ENCODE measurements at regions not wholly inside any gene's neighbourhood (a gene's known extent, or its start where the extent isn't known, plus 50 kb on each side); places are given as distances from the start of the nearest gene placed in this dataset.

GRCh38 chr3:28844298-28845005, 436.4 kb upstream of the RBMS3 start:
- no peak overlapping the region for H3K4me3 ChIP-seq (ENCODE audit: low read length)
- H4K20me1 ChIP-seq (ENCODE audit: low read length) = no peaks in the 10 kb centered on the region
- ChIA-PET CTCF (no interaction called here), POLR2A (ENCODE audit: unreplicated experiment) (no interaction called here)
- H3K27ac ChIP-seq (ENCODE audit: low read length) = no peak overlapping the region
- no peak overlapping the region for H3K9ac ChIP-seq (ENCODE audit: low read length)
- no peaks in the 10 kb centered on the region for H3K9me3 ChIP-seq (ENCODE audit: low read length)
- no peaks in the 10 kb centered on the region for H3F3A ChIP-seq (ENCODE audit: low read length, unreplicated experiment)
- DNase-seq (no peak), ATAC-seq (no peak)
- no peak overlapping the region for H3K4me2 ChIP-seq (ENCODE audit: low read length)
- peaks cover 6% of the 10 kb centered on the region; the same call in 1 of the 2 replicates for H3K27me3 ChIP-seq (ENCODE audit: low read length)
- H2AFZ ChIP-seq (ENCODE audit: low read length) = no peak overlapping the region
- no TSS peak for BruUV-seq (replicated peaks)
- no peaks in the 10 kb centered on the region for H3K79me2 ChIP-seq (ENCODE audit: low read length)
- no peaks in the 10 kb centered on the region for H3K4me1 ChIP-seq (ENCODE audit: insufficient read depth, low read length)
- H3K36me3 ChIP-seq (ENCODE audit: low read depth, low read length) = no peaks in the 10 kb centered on the region
- H3K9me2 ChIP-seq (replicated peaks; ENCODE audit: low read length) = no peaks in the 10 kb centered on the region
- intact Hi-C loops (cut with micrococcal nuclease) = no loop called here
- TF ChIP-seq EZH2phosphoT487 (IDR thresholded peaks at IDR 0.05; ENCODE audit: borderline replicate concordance, low read length) (no peak), CTCF (conservative IDR thresholded peaks at IDR 0.05; ENCODE audit: low read depth, low read length) (no peak), EZH2 (IDR thresholded peaks at IDR 0.05; ENCODE audit: low read length, unreplicated experiment) (no peak)

GRCh38 chr3:28845006-28845324, 435.9 kb upstream of the RBMS3 start:
- H3K4me1 ChIP-seq (ENCODE audit: insufficient read depth, low read length) = no peaks in the 10 kb centered on the region
- no peaks in the 10 kb centered on the region for H3F3A ChIP-seq (ENCODE audit: low read length, unreplicated experiment)
- intact Hi-C loops (cut with micrococcal nuclease) = no loop called here
- ChIA-PET CTCF (no interaction called here), POLR2A (ENCODE audit: unreplicated experiment) (no interaction called here)
- H3K9ac ChIP-seq (ENCODE audit: low read length) = no peak overlapping the region
- no peak overlapping the region for H3K27ac ChIP-seq (ENCODE audit: low read length)
- H3K4me2 ChIP-seq (ENCODE audit: low read length) = no peak overlapping the region
- H3K4me3 ChIP-seq (ENCODE audit: low read length) = no peak overlapping the region
- no peaks in the 10 kb centered on the region for H3K79me2 ChIP-seq (ENCODE audit: low read length)
- no peaks in the 10 kb centered on the region for H3K36me3 ChIP-seq (ENCODE audit: low read depth, low read length)
- no peaks in the 10 kb centered on the region for H3K9me2 ChIP-seq (replicated peaks; ENCODE audit: low read length)
- H3K9me3 ChIP-seq (ENCODE audit: low read length) = no peaks in the 10 kb centered on the region
- peaks cover 6% of the 10 kb centered on the region; the same call in 1 of the 2 replicates for H3K27me3 ChIP-seq (ENCODE audit: low read length)
- ATAC-seq (no peak), DNase-seq (no peak)
- no peaks in the 10 kb centered on the region for H4K20me1 ChIP-seq (ENCODE audit: low read length)
- BruUV-seq (replicated peaks) = no TSS peak
- no peak overlapping the region for H2AFZ ChIP-seq (ENCODE audit: low read length)
- TF ChIP-seq CTCF (conservative IDR thresholded peaks at IDR 0.05; ENCODE audit: low read depth, low read length) (no peak), EZH2phosphoT487 (IDR thresholded peaks at IDR 0.05; ENCODE audit: borderline replicate concordance, low read length) (no peak), EZH2 (IDR thresholded peaks at IDR 0.05; ENCODE audit: low read length, unreplicated experiment) (no peak)

DNA sequence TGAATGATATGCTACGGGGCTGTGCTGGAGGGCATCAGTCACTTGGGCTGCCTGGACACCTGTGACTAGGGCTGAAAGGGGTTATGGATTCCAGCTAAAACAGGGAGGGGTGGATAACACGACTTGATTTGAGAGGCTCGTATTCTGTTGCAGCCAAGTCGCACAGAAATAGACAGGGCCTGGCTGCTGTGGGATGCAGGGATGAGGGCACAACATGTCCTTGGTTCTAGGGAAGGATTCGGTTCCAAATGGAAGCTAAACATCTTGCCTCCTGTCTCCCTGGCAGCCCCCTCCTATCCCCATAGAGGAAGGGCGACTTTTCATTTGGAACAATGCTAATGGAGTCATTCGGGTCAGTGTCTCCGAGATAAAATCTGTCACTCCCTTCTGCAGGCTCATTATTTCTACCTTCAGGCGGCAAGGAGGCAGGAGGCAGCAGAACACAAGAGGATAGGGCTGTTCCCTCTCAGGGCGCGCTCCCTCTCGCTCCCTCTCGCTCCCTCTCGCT, 433.8 kb upstream of the RBMS3 start:
- ChIA-PET POLR2A (ENCODE audit: unreplicated experiment) (no interaction called here), CTCF (no interaction called here)
- Histone ChIP-seq H3K9me3 (ENCODE audit: low read length) (no peaks in the 10 kb centered on the region), H4K20me1 (ENCODE audit: low read length) (no peaks in the 10 kb centered on the region), H3K79me2 (ENCODE audit: low read length) (no peaks in the 10 kb centered on the region), H3K27ac (ENCODE audit: low read length) (no peak overlapping the region), H3K36me3 (ENCODE audit: low read depth, low read length) (no peaks in the 10 kb centered on the region), H3F3A (ENCODE audit: low read length, unreplicated experiment) (no peaks in the 10 kb centered on the region), H3K9ac (ENCODE audit: low read length) (no peak overlapping the region), H3K4me2 (ENCODE audit: low read length) (no peak overlapping the region), H3K4me1 (ENCODE audit: insufficient read depth, low read length) (no peaks in the 10 kb centered on the region), H2AFZ (ENCODE audit: low read length) (no peak overlapping the region), H3K9me2 (replicated peaks; ENCODE audit: low read length) (no peaks in the 10 kb centered on the region), H3K4me3 (ENCODE audit: low read length) (no peak overlapping the region), H3K27me3 (ENCODE audit: low read length) (peaks cover 6% of the 10 kb centered on the region; the same call in 1 of the 2 replicates)
- DNase-seq = no peak
- ATAC-seq = no peak
- TF ChIP-seq EZH2phosphoT487 (IDR thresholded peaks at IDR 0.05; ENCODE audit: borderline replicate concordance, low read length) = no peak
- no peak for TF ChIP-seq CTCF (conservative IDR thresholded peaks at IDR 0.05; ENCODE audit: low read depth, low read length)
- TF ChIP-seq EZH2 (IDR thresholded peaks at IDR 0.05; ENCODE audit: low read length, unreplicated experiment) = no peak
- no TSS peak for BruUV-seq (replicated peaks)
- intact Hi-C loops (cut with micrococcal nuclease) = no loop called here
